ENCODE measurements at regions not wholly inside any gene's neighbourhood (a gene's known extent, or its start where the extent isn't known, plus 50 kb on each side); places are given as distances from the start of the nearest gene placed in this dataset.

GRCh38 chr4:57403591-57403990 lies 293.4 kb upstream of the IGFBP7 start (continued):
- no peak for TF ChIP-seq PHB2 (IDR thresholded peaks at IDR 0.05; ENCODE audit: partially characterized antibody)
- no peak for TF ChIP-seq ATAD3A (CRISPR knock-in tag; IDR thresholded peaks at IDR 0.05)
- TF ChIP-seq HOXA9 (CRISPR knock-in tag; IDR thresholded peaks at IDR 0.05; ENCODE audit: borderline replicate concordance) = no peak

DNA sequence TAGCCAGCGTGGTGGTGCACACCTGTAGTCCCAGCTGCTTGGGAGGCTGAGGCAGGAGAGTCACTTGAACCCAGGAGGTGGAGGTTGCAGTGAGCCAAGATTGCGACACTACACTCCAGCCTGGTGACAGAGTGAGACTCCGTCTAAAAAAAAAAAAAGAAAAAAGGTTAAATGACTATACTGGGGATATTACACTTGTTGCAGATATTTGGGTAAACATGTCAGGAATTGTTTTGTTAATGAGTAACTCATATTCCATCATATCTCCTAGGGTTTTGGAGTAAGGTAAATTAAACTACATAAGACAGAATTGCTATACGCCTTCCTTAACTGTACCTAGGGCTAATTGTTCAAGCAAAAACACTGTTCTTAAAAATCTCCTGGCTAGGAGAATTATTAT lies 291.4 kb upstream of the IGFBP7 start:
- Histone ChIP-seq H4K20me1 (ENCODE audit: insufficient read depth, low read length) (no peaks in the 10 kb centered on the region), H3K4me1 (ENCODE audit: insufficient read depth, low read length) (no peaks in the 10 kb centered on the region), H3K9ac (ENCODE audit: insufficient read depth, low read depth, low read length) (no peak overlapping the region), H3K4me3 (replicated peaks in 1 of 3; ENCODE audit: insufficient read depth in 1 of 3, low read depth in 2 of 3, low read length in 3 of 3) (no peak overlapping the region), H3K27ac (ENCODE audit: extremely low read length, insufficient read depth, low read length) (no peak overlapping the region), H3K79me2 (ENCODE audit: insufficient read depth, low read length) (no peaks in the 10 kb centered on the region), H3K9me3 (ENCODE audit: low read length) (no peaks in the 10 kb centered on the region), H2AFZ (ENCODE audit: low read length) (no peak overlapping the region), H3K36me3 (replicated peaks in 1 of 2; ENCODE audit: control insufficient read depth in 1 of 2, insufficient read depth in 2 of 2, low read length in 2 of 2) (no peaks in the 10 kb centered on the region), H3K4me2 (ENCODE audit: low read depth, low read length) (no peak overlapping the region), H3K27me3 (ENCODE audit: control insufficient read depth in 1 of 2, insufficient read depth in 2 of 2, low read length in 2 of 2) (no peaks in the 10 kb centered on the region; a peak in 1 of 5 replicates)
- ATAC-seq (no peak), DNase-seq (ENCODE audit: low spot score) (no peak), FAIRE-seq (no peak)
- BruUV-seq (replicated peaks) = no TSS peak
- WGBS (ENCODE audit: low lambda C conversion rate) = 13% methylated on average over 4 of the region's 4 CpGs
- in situ Hi-C loops (cut with HindIII; ENCODE audit: extremely low pct_ligation_motif_present, low pct_unique_long_range_greater_than_20kb) = no loop called here
- CTCF ChIA-PET (ENCODE audit: low intra/inter-chr PET ratio, low total read pairs) = no interaction called here
- POLR2A ChIA-PET = no interaction called here
- intact Hi-C loops (cut with micrococcal nuclease; ENCODE audit: unreplicated experiment) = no loop called here
- TF ChIP-seq ZNF589 (CRISPR knock-in tag; conservative IDR thresholded peaks at IDR 0.05) = no peak
- TF ChIP-seq NFE2 (CRISPR knock-in tag; IDR thresholded peaks at IDR 0.05) = no peak
- TF ChIP-seq ZNF766 (CRISPR knock-in tag; IDR thresholded peaks at IDR 0.05; ENCODE audit: borderline replicate concordance) = no peak
- no peak for TF ChIP-seq SP4 (CRISPR knock-in tag; IDR thresholded peaks at IDR 0.05)
- no peak for TF ChIP-seq ATF7-NPFF (CRISPR knock-in tag; IDR thresholded peaks at IDR 0.05; ENCODE audit: low read depth)
- no peak for TF ChIP-seq RFX1 (IDR thresholded peaks at IDR 0.05)
- no peak for TF ChIP-seq ETS1 (CRISPR knock-in tag; IDR thresholded peaks at IDR 0.05)
- TF ChIP-seq, protein P1, sequence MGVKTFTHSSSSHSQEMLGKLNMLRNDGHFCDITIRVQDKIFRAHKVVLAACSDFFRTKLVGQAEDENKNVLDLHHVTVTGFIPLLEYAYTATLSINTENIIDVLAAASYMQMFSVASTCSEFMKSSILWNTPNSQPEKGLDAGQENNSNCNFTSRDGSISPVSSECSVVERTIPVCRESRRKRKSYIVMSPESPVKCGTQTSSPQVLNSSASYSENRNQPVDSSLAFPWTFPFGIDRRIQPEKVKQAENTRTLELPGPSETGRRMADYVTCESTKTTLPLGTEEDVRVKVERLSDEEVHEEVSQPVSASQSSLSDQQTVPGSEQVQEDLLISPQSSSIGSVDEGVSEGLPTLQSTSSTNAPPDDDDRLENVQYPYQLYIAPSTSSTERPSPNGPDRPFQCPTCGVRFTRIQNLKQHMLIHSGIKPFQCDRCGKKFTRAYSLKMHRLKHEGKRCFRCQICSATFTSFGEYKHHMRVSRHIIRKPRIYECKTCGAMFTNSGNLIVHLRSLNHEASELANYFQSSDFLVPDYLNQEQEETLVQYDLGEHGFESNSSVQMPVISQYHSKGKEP (CRISPR knock-in tag; IDR thresholded peaks at IDR 0.05) = no peak
- TF ChIP-seq, protein P2, sequence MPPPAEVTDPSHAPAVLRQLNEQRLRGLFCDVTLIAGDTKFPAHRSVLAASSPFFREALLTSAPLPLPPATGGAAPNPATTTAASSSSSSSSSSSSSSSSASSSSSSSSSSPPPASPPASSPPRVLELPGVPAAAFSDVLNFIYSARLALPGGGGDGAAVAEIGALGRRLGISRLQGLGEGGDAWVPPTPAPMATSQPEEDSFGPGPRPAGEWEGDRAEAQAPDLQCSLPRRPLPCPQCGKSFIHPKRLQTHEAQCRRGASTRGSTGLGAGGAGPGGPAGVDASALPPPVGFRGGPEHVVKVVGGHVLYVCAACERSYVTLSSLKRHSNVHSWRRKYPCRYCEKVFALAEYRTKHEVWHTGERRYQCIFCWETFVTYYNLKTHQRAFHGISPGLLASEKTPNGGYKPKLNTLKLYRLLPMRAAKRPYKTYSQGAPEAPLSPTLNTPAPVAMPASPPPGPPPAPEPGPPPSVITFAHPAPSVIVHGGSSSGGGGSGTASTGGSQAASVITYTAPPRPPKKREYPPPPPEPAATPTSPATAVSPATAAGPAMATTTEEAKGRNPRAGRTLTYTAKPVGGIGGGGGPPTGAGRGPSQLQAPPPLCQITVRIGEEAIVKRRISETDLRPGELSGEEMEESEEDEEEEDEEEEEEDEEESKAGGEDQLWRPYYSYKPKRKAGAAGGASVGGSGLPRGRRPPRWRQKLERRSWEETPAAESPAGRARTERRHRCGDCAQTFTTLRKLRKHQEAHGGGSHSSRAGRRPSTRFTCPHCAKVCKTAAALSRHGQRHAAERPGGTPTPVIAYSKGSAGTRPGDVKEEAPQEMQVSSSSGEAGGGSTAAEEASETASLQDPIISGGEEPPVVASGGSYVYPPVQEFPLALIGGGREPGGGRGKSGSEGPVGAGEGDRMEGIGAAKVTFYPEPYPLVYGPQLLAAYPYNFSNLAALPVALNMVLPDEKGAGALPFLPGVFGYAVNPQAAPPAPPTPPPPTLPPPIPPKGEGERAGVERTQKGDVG (CRISPR knock-in tag; IDR thresholded peaks at IDR 0.05; ENCODE audit: borderline replicate concordance) = no peak
- TF ChIP-seq, protein P3, sequence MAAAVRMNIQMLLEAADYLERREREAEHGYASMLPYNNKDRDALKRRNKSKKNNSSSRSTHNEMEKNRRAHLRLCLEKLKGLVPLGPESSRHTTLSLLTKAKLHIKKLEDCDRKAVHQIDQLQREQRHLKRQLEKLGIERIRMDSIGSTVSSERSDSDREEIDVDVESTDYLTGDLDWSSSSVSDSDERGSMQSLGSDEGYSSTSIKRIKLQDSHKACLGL (CRISPR knock-in tag; IDR thresholded peaks at IDR 0.05) = no peak
- no peak for TF ChIP-seq ZNF143 (CRISPR knock-in tag; IDR thresholded peaks at IDR 0.05)
- no peak for TF ChIP-seq RELA (CRISPR knock-in tag; IDR thresholded peaks at IDR 0.05)
- no peak for TF ChIP-seq POGK (CRISPR knock-in tag; conservative IDR thresholded peaks at IDR 0.05)
- TF ChIP-seq MEIS2 (CRISPR knock-in tag; IDR thresholded peaks at IDR 0.05) = no peak

All from HepG2 (cell line).